Retinal pigment epithelial cell (primary cell): ENCODE measurements at regions not wholly inside any gene's neighbourhood (a gene's known extent, or its start where the extent isn't known, plus 50 kb on each side); places are given as distances from the start of the nearest gene placed in this dataset.

Experiments
- DNase-seq: peaks from one replicate; pipeline ENCODE4 v3.0.0-alpha.2; 2010; ENCODE audit warnings: low read depth
- H3K4me3 ChIP-seq: 2 replicates; pipeline ENCODE4 v1.5.1; 2011; ENCODE audit warnings: mild to moderate bottlenecking, low read length, control low read depth, moderate library complexity
- TF ChIP-seq, protein P1 (sequence below): conservative IDR thresholded peaks from 2 replicates; pipeline ENCODE4 v1.5.1; 2011; ENCODE audit warnings: low read depth, low read length, control low read depth, inconsistent platforms

DNA sequence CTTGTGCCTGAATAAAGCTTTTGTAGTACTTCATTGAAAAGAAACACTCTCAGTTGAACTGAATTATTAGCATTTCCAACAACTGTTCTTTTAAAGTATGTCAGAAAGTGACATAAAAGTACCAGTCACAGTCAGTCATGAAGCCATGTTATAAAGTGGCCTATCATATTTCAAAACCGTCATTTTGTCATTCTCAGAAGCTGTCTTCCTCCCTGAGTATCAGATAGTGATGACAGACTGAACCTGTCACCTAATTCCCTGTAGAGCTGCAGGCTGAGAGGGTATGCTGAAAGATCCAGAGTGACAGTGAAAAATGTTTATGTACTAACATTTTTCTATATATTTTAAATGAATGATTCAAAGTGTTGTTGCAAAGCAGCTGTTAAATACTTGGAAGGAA lies 1121.7 kb upstream of the PRMT6 start:
- TF ChIP-seq, protein P1, sequence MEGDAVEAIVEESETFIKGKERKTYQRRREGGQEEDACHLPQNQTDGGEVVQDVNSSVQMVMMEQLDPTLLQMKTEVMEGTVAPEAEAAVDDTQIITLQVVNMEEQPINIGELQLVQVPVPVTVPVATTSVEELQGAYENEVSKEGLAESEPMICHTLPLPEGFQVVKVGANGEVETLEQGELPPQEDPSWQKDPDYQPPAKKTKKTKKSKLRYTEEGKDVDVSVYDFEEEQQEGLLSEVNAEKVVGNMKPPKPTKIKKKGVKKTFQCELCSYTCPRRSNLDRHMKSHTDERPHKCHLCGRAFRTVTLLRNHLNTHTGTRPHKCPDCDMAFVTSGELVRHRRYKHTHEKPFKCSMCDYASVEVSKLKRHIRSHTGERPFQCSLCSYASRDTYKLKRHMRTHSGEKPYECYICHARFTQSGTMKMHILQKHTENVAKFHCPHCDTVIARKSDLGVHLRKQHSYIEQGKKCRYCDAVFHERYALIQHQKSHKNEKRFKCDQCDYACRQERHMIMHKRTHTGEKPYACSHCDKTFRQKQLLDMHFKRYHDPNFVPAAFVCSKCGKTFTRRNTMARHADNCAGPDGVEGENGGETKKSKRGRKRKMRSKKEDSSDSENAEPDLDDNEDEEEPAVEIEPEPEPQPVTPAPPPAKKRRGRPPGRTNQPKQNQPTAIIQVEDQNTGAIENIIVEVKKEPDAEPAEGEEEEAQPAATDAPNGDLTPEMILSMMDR: no peak
- H3K4me3 ChIP-seq: no peak overlapping the region
- no peak for DNase-seq

DNA sequence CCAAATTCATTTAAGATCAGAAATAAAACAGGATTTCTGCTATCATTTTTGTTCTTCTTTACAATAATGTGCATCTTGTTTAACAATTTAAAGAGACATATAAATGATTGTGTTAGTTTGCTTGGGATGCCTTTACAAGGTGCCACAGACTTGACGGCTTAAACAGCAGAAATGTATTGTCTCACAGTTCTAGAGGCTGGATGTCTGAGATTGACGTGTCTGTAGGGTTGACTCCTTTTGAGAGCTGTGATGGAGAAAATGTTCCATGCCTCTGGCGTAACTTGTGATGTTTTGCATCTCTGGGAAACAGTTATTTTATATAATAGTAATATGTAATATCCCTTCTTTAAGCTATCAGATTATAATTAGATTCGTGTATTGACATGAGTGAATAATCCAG lies 1091.6 kb upstream of the PRMT6 start:
- no peak overlapping the region for H3K4me3 ChIP-seq
- no peak for DNase-seq
- TF ChIP-seq, protein P1: no peak

DNA sequence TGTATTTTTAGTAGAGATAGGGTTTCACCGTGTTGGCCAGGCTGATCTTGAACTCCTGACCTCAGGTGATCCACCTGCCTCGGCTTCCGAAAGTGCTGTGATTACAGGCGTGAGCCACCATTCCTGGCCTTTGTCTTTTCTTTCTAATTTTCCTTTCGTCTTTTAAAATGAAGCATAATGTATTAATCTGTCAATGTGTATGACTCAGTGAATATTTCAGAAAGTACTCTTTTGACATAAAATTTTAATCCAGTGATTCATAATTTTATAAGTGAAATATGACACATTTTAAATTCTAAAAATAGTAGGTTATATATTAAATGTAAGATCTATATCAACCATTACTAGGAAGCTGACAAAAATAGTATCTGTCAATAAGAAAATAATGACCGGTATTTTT lies 1059.0 kb upstream of the PRMT6 start:
- no peak overlapping the region for H3K4me3 ChIP-seq
- no peak for DNase-seq
- TF ChIP-seq, protein P1: no peak

DNA sequence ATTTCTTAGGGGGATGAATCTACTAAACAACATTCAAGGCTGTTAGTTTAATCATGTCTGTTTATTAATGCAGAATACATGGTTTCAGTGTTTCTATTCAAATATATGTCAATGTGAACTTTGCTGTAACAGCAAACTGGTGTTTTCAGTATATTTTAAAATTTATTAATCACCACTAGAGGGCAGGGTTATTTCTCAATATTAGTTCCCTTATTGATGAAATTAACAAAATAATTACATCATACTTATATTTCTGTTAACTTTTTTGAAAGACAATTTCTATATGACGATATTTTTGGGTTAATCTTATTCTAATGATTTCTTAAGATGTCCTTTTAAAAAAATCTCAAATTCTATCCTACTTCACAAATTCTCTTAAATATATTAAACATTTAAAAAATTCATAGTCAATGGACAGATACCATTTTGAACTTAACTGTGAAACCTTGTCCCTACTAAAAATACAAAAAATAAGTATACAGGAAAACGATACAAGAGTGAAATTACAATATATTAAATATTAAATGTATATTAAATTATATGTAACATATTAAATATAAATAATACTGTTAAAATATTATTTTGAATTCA lies 1034.1 kb upstream of the PRMT6 start:
- no peak for DNase-seq
- TF ChIP-seq, protein P1: peak; percentile 14
- no peak overlapping the region for H3K4me3 ChIP-seq

DNA sequence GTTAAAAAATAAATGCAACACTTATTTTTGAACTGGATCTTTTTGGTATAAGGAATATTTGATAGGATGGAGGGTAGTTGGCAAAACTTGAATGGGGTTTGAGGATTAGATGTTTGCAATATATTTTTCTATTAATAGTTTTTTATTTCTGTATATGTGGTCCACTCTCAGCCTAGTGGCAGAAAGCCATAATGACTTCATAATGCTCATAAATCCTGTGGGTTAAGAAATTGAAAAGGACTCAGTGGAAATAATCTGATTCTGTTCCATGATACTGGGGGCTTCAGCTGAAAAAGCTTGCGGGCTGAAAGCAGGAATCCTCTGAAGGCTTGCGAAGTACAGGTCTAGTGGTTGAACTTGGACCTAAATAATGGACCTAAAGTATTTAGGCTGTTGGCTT lies 1028.6 kb upstream of the PRMT6 start:
- no peak overlapping the region for H3K4me3 ChIP-seq
- DNase-seq: no peak
- TF ChIP-seq, protein P1: peak; percentile 26

DNA sequence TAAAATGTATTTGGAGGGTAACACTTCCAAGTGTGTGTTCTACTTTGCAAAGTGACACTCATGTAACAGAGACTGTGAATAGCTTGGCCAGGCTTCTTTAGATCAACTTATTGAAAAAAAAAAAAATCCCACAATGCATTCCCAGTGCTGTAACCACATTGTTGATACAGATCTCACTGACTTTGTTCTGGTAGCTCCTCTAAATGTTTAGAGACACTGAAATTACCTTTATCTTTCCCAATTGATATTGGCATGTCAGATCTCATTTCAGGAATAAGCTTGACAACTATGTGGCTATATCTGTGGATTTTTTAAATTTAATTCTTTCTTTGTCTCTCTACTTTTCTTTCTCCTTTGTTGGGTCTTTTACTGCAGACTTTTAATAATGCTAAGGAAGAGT lies 1018.9 kb upstream of the PRMT6 start:
- H3K4me3 ChIP-seq: no peak overlapping the region
- TF ChIP-seq, protein P1: no peak
- no peak for DNase-seq

DNA sequence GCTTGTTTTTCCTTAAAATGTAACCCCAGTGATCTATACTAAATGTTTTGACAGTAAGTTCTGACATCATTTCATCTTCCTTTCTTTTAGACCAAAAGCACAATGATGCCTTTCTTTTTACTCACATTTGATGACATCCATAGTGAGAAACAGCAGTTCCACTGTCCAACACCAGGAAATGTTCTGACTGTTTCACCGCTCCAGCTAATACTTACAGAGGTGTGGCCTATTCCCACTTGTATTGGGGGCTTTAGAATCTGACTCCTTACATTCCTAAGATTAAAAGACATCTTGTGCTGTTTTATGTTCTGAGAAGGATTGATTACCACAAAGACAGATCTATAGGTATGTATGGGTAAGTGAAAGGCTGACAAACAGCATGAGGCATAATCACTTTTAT lies 1018.2 kb upstream of the PRMT6 start:
- H3K4me3 ChIP-seq: no peak overlapping the region
- DNase-seq: no peak
- TF ChIP-seq, protein P1: no peak
